GM12864 (cell line): ENCODE measurements at regions not wholly inside any gene's neighbourhood (a gene's known extent, or its start where the extent isn't known, plus 50 kb on each side); places are given as distances from the start of the nearest gene placed in this dataset.

Experiments
- DNase-seq: peaks from one replicate; pipeline ENCODE4 v3.0.0-alpha.2; 2011; ENCODE audit warnings: low read depth
- H3K4me3 ChIP-seq: 2 replicates; pipeline ENCODE4 v1.5.1; 2011; ENCODE audit warnings: mild to moderate bottlenecking, low read depth, low read length, control low read depth
- CTCF ChIP-seq: IDR thresholded peaks from 2 replicates; pipeline ENCODE4 v1.5.1; 2011; ENCODE audit warnings: low read depth, mild to moderate bottlenecking, moderate library complexity, low read length, control low read depth, inconsistent platforms; ENCODE audit errors: missing control alignments

GRCh38 chr18:10070561-10071000 lies 156.8 kb downstream of the VAPA start:
- H3K4me3 ChIP-seq: no peak overlapping the region
- TF ChIP-seq CTCF: no peak
- DNase-seq: no peak

GRCh38 chr18:10072671-10073175 lies 158.9 kb downstream of the VAPA start:
- no peak overlapping the region for H3K4me3 ChIP-seq
- TF ChIP-seq CTCF: no peak
- no peak for DNase-seq

DNA sequence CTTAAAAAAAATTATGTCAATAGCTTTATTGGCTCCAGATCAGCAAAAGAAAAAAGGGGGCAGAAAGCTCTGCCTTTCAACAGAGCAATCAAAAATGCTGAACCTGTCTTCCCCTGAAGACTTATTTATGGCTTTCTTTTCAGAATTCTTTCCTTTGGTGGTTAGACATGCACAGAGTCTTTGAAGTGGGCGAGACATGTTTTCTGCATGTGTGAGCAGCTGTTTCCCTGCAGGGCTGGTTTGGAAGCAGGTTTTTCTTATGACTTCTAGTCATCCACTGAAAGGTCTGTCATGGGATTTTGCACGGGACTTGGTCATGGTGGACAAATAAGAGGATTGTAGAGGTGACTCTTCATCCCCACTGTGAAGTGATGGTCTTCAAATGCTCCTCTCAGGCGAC lies 160.3 kb downstream of the VAPA start:
- no peak for TF ChIP-seq CTCF
- H3K4me3 ChIP-seq: no peak overlapping the region
- DNase-seq: no peak

DNA sequence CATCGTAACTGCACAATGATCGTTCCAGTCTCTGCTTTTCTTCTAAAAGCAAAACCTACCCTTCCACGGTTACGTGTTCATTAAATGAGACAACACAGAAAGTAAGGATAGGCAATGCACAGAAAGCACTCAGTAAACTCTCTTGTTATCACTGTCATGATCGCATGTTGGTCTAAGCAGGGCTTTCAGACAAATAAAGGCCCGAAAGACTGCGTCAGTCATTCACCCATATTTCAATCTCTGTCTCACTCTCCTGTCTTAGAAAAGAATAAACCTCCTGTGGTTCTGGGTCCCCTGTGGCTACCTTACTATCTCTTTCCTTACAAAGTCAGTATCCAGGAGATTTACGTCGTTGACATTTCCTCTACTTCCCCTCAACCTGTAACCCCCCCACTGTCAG lies 160.9 kb downstream of the VAPA start:
- TF ChIP-seq CTCF: no peak
- H3K4me3 ChIP-seq: no peak overlapping the region
- no peak for DNase-seq

DNA sequence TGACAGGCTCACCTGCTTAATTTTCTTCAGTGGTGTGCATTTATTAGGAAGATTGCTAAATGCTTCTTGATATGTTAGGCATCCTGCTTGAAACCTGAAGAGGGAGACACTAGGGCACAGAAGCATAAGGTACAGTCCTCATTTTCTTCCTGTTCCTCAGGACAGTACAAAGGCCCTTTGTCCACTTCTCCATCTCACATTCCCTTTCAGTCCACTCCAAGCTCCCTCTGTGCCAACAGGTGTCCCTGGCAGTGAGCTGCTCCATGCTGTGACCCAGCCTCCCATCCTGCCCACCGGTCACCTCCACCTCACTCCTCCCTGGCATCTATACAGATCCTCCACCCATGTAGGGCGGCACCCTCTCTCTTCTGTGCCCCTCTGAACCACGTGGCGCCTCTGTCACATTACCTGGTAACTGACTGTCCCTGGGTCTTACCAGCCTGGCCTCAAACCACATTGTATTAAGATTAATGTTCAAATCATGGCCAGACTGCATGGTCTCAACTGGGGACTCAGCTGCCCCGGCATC lies 162.8 kb downstream of the VAPA start:
- no peak overlapping the region for H3K4me3 ChIP-seq
- DNase-seq: no peak
- no peak for TF ChIP-seq CTCF

DNA sequence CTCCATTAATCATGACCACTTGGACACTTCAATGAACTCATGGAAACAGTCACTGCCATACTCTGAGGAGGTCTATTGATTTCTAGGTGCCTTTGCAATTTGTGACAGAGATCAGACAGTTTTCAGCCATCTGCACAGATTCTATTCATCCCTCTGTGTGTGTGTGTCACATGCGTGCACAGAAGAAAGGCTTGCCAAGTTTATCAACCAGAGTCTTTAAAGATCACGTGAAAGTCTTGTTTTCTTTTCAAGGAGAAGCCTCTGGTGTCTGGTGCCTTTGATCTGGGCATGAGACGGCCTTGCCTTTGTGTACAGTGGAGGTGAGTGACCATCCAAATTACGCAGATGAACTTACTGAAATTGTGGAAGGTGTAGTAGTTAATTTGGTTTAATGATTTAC lies 164.2 kb downstream of the VAPA start:
- TF ChIP-seq CTCF: no peak
- DNase-seq: no peak
- no peak overlapping the region for H3K4me3 ChIP-seq

- no peak overlapping the region for H3K4me3 ChIP-seq
- DNase-seq: no peak
- no peak for TF ChIP-seq CTCF
These were observed 166.6 kb downstream of the VAPA start for GRCh38 chr18:10080372-10080771.
